Lower leg skin (tissue), 3 donors: ENCODE measurements at regions not wholly inside any gene's neighbourhood (a gene's known extent, or its start where the extent isn't known, plus 50 kb on each side); places are given as distances from the start of the nearest gene placed in this dataset.

Source experiments
- POLR2A ChIP-seq, 2 donors: fragments of 450-650 bp; IDR thresholded peaks; one replicate each; pipeline ENCODE4 v1.6.1; 2016 to 2017; ENCODE audit warnings: antibody characterized with exemption in 2 of 2, mild to moderate bottlenecking in 1 of 2, moderate library complexity in 1 of 2
- TF ChIP-seq, protein P1 (sequence below), 3 donors: fragments of 450-650 bp; IDR thresholded peaks; one replicate each; pipeline ENCODE4 v1.5.1; 2016; ENCODE audit warnings: antibody characterized with exemption in 3 of 3, mild to moderate bottlenecking in 3 of 3, moderate library complexity in 2 of 3

DNA sequence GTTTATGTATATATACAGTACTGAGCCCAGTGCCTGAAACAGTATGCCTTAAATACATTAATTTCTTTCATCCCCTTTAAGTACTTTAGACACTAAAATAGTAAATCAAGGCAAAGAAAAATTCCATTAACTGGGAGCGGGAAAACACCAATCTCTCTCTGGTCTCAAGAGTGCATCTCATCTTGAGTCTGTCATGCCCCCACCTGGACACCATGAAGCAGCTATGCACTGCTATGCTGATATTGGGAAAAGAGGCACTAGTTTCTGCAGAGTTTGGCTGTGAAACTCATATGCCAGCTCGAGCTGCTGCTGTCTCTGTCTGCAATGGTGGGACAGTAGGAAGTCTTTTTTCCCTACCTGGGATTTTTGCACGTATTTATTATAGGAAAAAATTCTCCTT, 754.4 kb upstream of the RAG2 start:
- TF ChIP-seq, protein P1, sequence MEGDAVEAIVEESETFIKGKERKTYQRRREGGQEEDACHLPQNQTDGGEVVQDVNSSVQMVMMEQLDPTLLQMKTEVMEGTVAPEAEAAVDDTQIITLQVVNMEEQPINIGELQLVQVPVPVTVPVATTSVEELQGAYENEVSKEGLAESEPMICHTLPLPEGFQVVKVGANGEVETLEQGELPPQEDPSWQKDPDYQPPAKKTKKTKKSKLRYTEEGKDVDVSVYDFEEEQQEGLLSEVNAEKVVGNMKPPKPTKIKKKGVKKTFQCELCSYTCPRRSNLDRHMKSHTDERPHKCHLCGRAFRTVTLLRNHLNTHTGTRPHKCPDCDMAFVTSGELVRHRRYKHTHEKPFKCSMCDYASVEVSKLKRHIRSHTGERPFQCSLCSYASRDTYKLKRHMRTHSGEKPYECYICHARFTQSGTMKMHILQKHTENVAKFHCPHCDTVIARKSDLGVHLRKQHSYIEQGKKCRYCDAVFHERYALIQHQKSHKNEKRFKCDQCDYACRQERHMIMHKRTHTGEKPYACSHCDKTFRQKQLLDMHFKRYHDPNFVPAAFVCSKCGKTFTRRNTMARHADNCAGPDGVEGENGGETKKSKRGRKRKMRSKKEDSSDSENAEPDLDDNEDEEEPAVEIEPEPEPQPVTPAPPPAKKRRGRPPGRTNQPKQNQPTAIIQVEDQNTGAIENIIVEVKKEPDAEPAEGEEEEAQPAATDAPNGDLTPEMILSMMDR (IDR thresholded peaks at IDR 0.05) = no peak
- no peak for TF ChIP-seq POLR2A (IDR thresholded peaks at IDR 0.05)
